Mesendoderm (in vitro differentiated cells): ENCODE measurements at regions not wholly inside any gene's neighbourhood (a gene's known extent, or its start where the extent isn't known, plus 50 kb on each side); places are given as distances from the start of the nearest gene placed in this dataset.

Experiments used
- DNase-seq: peaks from one replicate; pipeline ENCODE4 v3.0.0; 2013
- H2AK5ac ChIP-seq: 2 replicates; pipeline ENCODE4 v1.6.1; 2013; ENCODE audit warnings: low read length, inconsistent platforms
- H2BK120ac ChIP-seq: 2 replicates; pipeline ENCODE4 v1.6.1; 2013; ENCODE audit warnings: low read depth, mild to moderate bottlenecking, low read length, moderate library complexity, mixed read lengths
- H2BK15ac ChIP-seq: replicated peaks from 2 replicates; pipeline ENCODE4 v1.6.1; 2013; ENCODE audit warnings: low read depth, mild to moderate bottlenecking, moderate library complexity
- H2BK5ac ChIP-seq: 2 replicates; pipeline ENCODE4 v1.6.1; 2013; ENCODE audit warnings: low read length, inconsistent platforms
- H3K18ac ChIP-seq: 2 replicates; pipeline ENCODE4 v1.6.1; 2013; ENCODE audit warnings: mild to moderate bottlenecking, low read length, mixed read lengths
- H3K23ac ChIP-seq: one replicate; pipeline ENCODE4 v1.6.1; 2013; ENCODE audit warnings: low read length
- H3K27ac ChIP-seq: 2 replicates; pipeline ENCODE4 v1.5.1; 2013; ENCODE audit warnings: low read depth, mild to moderate bottlenecking, inconsistent platforms, low read length, moderate library complexity
- H3K27me3 ChIP-seq: 2 replicates; pipeline ENCODE4 v1.6.1; 2013; ENCODE audit warnings: low read length, control low read depth, mild to moderate bottlenecking, inconsistent platforms; ENCODE audit not compliant: insufficient read depth, poor library complexity
- H3K36me3 ChIP-seq: 2 replicates; pipeline ENCODE4 v1.6.1; 2013; ENCODE audit warnings: low read length, inconsistent platforms; ENCODE audit not compliant: control insufficient read depth, insufficient read depth
- H3K4ac ChIP-seq: one replicate; pipeline ENCODE4 v1.6.1; 2013; ENCODE audit warnings: low read depth, mild to moderate bottlenecking, low read length, moderate library complexity
- H3K4me1 ChIP-seq: 2 replicates; pipeline ENCODE4 v1.6.1; 2013; ENCODE audit warnings: low read depth, low read length, inconsistent platforms; ENCODE audit not compliant: control insufficient read depth
- H3K4me2 ChIP-seq: 2 replicates; pipeline ENCODE4 v1.6.1; 2013; ENCODE audit warnings: low read length
- H3K4me3 ChIP-seq: 2 replicates; pipeline ENCODE4 v1.5.1; 2013; ENCODE audit warnings: mild to moderate bottlenecking, low read length
- H3K56ac ChIP-seq: one replicate; pipeline ENCODE4 v1.6.1; 2013; ENCODE audit warnings: low read length
- H3K79me1 ChIP-seq: 2 replicates; pipeline ENCODE4 v1.6.1; 2013; ENCODE audit warnings: low read length, inconsistent platforms
- H3K79me2 ChIP-seq: 2 replicates; pipeline ENCODE4 v1.6.1; 2013; ENCODE audit warnings: mild to moderate bottlenecking, low read length; ENCODE audit not compliant: control insufficient read depth, insufficient read depth
- H3K9ac ChIP-seq: 2 replicates; pipeline ENCODE4 v1.6.1; 2013; ENCODE audit warnings: low read length, inconsistent platforms
- H4K5ac ChIP-seq: one replicate; pipeline ENCODE4 v1.6.1; 2013; ENCODE audit warnings: low read length
- H4K8ac ChIP-seq: one replicate; pipeline ENCODE4 v1.6.1; 2013; ENCODE audit warnings: low read depth, mild to moderate bottlenecking, control low read depth, low read length, moderate library complexity
- WGBS: extraction: QIAGEN DNeasy Blood & Tissue Kit; methylation state at CpG from one replicate; pipeline ENCODE4 v1.1.7; 2013; ENCODE audit warnings: low lambda C conversion rate, missing lambda C conversion rate; ENCODE audit not compliant: insufficient coverage; ENCODE audit errors: extremely low coverage; 5-methylcytosine and 5-hydroxymethylcytosine counted together

DNA sequence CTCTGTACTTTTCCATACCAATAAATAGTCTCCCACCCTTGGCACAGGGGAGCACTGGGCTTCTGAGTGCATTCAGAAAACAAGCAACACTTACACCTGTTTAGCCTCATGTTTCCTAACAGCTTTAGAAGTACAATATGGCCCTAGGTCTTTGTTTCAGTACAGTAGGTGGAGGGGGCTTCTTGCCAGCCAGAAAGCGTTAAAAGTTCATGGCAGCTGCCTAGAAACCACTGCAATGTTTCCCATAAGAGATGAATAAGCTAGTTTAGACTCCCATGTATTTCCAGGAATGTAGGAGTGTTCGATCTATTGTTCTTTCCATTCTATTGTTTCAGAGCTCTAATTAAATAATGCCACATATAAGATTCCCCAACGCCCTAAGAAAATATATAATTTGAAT is 444.8 kb downstream of the ARHGEF28 start:
- peaks cover 13% of the 10 kb centered on the region for H3K4me1 ChIP-seq
- H3K9ac ChIP-seq, result no peak overlapping the region
- no peak overlapping the region for H2BK120ac ChIP-seq
- H2AK5ac ChIP-seq, result no peak overlapping the region
- no peaks in the 10 kb centered on the region for H3K79me1 ChIP-seq
- H3K4me2 ChIP-seq, result no peak overlapping the region
- H3K23ac ChIP-seq, result no peak overlapping the region
- peak overlapping the region; percentile 31 for H3K18ac ChIP-seq
- WGBS, result no CpG with 5 or more reads among the region's 3 CpGs
- H3K79me2 ChIP-seq, result no peaks in the 10 kb centered on the region
- no peak overlapping the region for H4K5ac ChIP-seq
- no peaks in the 10 kb centered on the region for H3K27me3 ChIP-seq
- no peak overlapping the region for H3K4ac ChIP-seq
- no peak overlapping the region for H2BK15ac ChIP-seq
- H4K8ac ChIP-seq, result no peak overlapping the region
- H3K36me3 ChIP-seq, result no peaks in the 10 kb centered on the region
- H2BK5ac ChIP-seq, result no peak overlapping the region
- no peak overlapping the region for H3K4me3 ChIP-seq
- no peak overlapping the region for H3K56ac ChIP-seq
- no peak for DNase-seq
- no peak overlapping the region for H3K27ac ChIP-seq

DNA sequence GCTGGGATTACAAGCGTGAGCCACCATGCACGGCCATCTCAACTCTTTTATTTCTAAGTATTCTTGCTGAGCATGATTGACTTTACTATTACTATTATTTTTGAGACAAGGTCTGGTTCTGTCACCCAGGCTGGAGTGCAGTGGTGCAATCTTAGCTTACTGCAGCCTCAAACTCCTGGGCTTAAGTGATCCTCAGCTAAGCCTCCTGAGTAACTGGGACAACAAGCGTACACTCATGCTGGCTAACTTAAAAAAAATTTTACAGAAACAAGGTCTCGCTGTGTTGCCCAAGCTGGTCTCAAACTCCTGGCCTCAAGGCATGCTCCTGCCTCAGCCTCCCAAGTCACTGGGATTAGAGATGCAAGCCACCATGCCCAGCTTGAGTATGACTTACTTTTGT is 443.7 kb downstream of the ARHGEF28 start:
- H2AK5ac ChIP-seq, result no peak overlapping the region
- no peaks in the 10 kb centered on the region for H3K36me3 ChIP-seq
- H2BK5ac ChIP-seq, result no peak overlapping the region
- no peak overlapping the region for H3K4ac ChIP-seq
- no peak overlapping the region for H2BK15ac ChIP-seq
- H3K9ac ChIP-seq, result no peak overlapping the region
- H3K56ac ChIP-seq, result no peak overlapping the region
- H2BK120ac ChIP-seq, result no peak overlapping the region
- no peak overlapping the region for H3K27ac ChIP-seq
- H3K4me1 ChIP-seq, result peaks cover 13% of the 10 kb centered on the region
- no CpG with 5 or more reads among the region's 4 CpGs for WGBS
- H3K23ac ChIP-seq, result no peak overlapping the region
- no peak overlapping the region for H4K8ac ChIP-seq
- no peaks in the 10 kb centered on the region for H3K27me3 ChIP-seq
- no peak for DNase-seq
- no peak overlapping the region for H4K5ac ChIP-seq
- peak overlapping the region; percentile 60 for H3K18ac ChIP-seq
- H3K79me2 ChIP-seq, result no peaks in the 10 kb centered on the region
- no peak overlapping the region for H3K4me3 ChIP-seq
- no peaks in the 10 kb centered on the region for H3K79me1 ChIP-seq
- no peak overlapping the region for H3K4me2 ChIP-seq

DNA sequence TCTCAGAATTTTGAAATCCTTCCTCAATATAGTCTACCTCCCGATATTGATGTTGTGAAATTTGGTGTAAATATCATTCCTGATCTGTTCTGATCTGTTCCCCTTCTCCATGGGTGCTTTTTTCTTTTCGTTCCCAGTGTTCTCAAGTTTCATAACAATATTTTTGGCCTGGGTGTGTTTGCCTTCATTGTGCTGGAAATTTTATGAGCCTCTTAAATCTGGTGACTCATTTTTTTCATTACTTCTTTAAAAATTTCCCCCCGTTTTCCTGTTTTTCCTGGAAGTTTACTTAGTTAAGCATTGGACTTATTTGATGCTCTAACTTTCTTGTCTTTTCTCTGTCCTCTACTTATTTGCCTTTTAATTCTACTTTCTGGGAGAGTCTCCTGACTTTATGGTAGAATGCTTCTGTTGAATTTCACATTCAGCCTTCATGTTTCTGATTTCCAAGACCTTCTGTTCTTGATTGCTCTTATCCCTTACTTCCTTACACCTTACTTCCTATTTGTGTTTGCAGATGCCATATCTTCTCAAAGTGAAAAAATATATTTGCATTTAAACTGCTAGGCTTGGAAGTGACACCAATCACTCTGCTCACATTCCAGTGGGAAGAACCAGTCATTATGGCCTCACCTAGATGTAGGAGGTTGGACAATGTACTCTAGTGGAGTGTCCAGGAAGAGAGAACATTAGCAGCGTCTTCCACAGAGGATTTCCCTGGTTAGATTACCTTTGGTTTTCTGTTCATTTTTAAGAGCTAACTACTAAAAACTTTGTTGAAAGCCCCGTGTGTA is 441.9 kb downstream of the ARHGEF28 start:
- H3K4me2 ChIP-seq, result no peak overlapping the region
- H4K5ac ChIP-seq, result no peak overlapping the region
- H3K27ac ChIP-seq, result no peak overlapping the region
- H3K23ac ChIP-seq, result no peak overlapping the region
- no CpG with 5 or more reads among the region's 5 CpGs for WGBS
- no peak overlapping the region for H3K18ac ChIP-seq
- H2AK5ac ChIP-seq, result no peak overlapping the region
- peaks cover under 1% of the 10 kb centered on the region for H3K4me1 ChIP-seq
- H3K4ac ChIP-seq, result no peak overlapping the region
- no peak overlapping the region for H3K56ac ChIP-seq
- H3K36me3 ChIP-seq, result no peaks in the 10 kb centered on the region
- no peak overlapping the region for H3K4me3 ChIP-seq
- H3K79me1 ChIP-seq, result no peaks in the 10 kb centered on the region
- no peaks in the 10 kb centered on the region for H3K79me2 ChIP-seq
- no peak overlapping the region for H3K9ac ChIP-seq
- no peak overlapping the region for H2BK15ac ChIP-seq
- no peak overlapping the region for H2BK120ac ChIP-seq
- no peak for DNase-seq
- no peaks in the 10 kb centered on the region for H3K27me3 ChIP-seq
- H2BK5ac ChIP-seq, result no peak overlapping the region
- H4K8ac ChIP-seq, result no peak overlapping the region

DNA sequence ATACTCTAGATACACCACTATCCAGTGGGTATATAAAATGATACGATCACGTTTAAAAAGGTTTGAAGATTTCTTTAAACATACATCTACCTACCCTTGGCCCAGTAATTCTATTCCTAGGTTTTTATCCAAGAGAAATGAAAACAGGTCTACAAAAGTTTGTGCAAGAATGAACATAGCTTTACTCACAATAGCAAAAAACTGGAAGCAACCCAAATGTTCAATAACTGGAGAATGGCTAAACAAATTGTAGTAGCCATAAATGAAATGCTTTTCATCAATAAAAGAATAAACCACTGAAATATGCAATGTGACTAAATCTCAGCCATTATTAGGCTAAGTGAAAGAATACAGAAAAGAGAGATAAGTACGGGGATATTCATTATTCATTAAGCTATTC is 438.9 kb downstream of the ARHGEF28 start:
- H3K4ac ChIP-seq, result no peak overlapping the region
- no peaks in the 10 kb centered on the region for H3K79me1 ChIP-seq
- H3K4me3 ChIP-seq, result no peak overlapping the region
- H4K8ac ChIP-seq, result no peak overlapping the region
- H3K9ac ChIP-seq, result no peak overlapping the region
- H3K4me1 ChIP-seq, result no peaks in the 10 kb centered on the region
- no peak overlapping the region for H2BK5ac ChIP-seq
- no peak overlapping the region for H3K18ac ChIP-seq
- no peak overlapping the region for H3K23ac ChIP-seq
- no CpG with 5 or more reads among the region's 3 CpGs for WGBS
- H3K36me3 ChIP-seq, result no peaks in the 10 kb centered on the region
- no peaks in the 10 kb centered on the region for H3K79me2 ChIP-seq
- H2BK15ac ChIP-seq, result no peak overlapping the region
- H2BK120ac ChIP-seq, result no peak overlapping the region
- H3K27ac ChIP-seq, result no peak overlapping the region
- DNase-seq, result no peak
- H3K4me2 ChIP-seq, result no peak overlapping the region
- H3K56ac ChIP-seq, result no peak overlapping the region
- no peak overlapping the region for H4K5ac ChIP-seq
- H2AK5ac ChIP-seq, result no peak overlapping the region
- no peaks in the 10 kb centered on the region for H3K27me3 ChIP-seq

DNA sequence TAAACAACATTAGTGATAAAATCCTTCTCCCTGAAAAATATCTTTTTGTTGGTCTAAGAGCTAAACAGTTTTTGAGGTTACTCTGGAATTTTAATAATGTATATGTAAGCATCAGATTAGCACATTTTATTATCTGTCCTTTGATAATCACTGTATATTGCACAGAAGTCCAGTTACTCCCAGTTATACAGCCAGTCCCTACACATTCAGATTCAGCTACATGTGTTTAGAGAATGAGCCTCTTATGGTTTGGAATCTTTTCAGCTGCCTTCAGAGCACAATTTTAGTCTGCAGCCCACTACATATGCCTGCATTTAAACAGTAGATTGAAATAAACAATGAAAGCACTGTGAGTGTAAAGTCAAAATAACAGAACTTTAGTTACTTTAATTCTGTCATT is 438.2 kb downstream of the ARHGEF28 start:
- Histone ChIP-seq H2BK15ac (no peak overlapping the region), H3K18ac (no peak overlapping the region), H3K9ac (no peak overlapping the region), H2BK120ac (no peak overlapping the region), H3K4me2 (no peak overlapping the region), H3K4me1 (no peaks in the 10 kb centered on the region), H3K79me2 (no peaks in the 10 kb centered on the region), H4K5ac (no peak overlapping the region), H3K4ac (no peak overlapping the region), H3K56ac (no peak overlapping the region), H3K4me3 (no peak overlapping the region), H3K79me1 (no peaks in the 10 kb centered on the region), H4K8ac (no peak overlapping the region), H3K27me3 (no peaks in the 10 kb centered on the region), H3K27ac (no peak overlapping the region), H2BK5ac (no peak overlapping the region), H3K23ac (no peak overlapping the region), H3K36me3 (no peaks in the 10 kb centered on the region), H2AK5ac (no peak overlapping the region)
- no peak for DNase-seq

DNA sequence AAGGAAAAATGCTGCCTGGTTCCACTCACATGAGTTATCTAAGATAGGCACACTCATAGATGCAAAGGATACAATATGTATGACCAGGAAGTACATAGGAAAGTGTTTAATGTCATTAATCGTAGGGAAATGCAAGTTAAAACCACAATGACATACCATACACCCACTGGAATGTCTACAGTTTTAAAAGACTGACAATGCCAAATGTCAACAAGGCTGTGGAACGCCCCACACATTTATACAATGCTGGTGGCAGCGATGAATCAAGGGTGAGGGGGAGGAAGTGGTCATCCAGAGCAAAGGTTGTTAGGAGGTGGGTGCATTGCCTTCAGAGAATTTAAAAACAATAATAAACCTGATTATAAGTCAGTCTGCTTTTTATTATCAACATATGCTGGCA is 437.8 kb downstream of the ARHGEF28 start:
- no peaks in the 10 kb centered on the region for H3K4me1 ChIP-seq
- no peaks in the 10 kb centered on the region for H3K27me3 ChIP-seq
- no peak overlapping the region for H2BK120ac ChIP-seq
- no peak overlapping the region for H2AK5ac ChIP-seq
- H4K8ac ChIP-seq, result no peak overlapping the region
- no peak overlapping the region for H4K5ac ChIP-seq
- no peak overlapping the region for H3K4me2 ChIP-seq
- no peaks in the 10 kb centered on the region for H3K79me1 ChIP-seq
- no peak overlapping the region for H3K4ac ChIP-seq
- H3K4me3 ChIP-seq, result no peak overlapping the region
- H3K23ac ChIP-seq, result no peak overlapping the region
- no peaks in the 10 kb centered on the region for H3K79me2 ChIP-seq
- no peak overlapping the region for H3K9ac ChIP-seq
- no peak overlapping the region for H3K56ac ChIP-seq
- WGBS, result no CpG with 5 or more reads among the region's 3 CpGs
- DNase-seq, result no peak
- no peak overlapping the region for H3K18ac ChIP-seq
- no peak overlapping the region for H2BK5ac ChIP-seq
- H3K36me3 ChIP-seq, result no peaks in the 10 kb centered on the region
- H2BK15ac ChIP-seq, result no peak overlapping the region
- H3K27ac ChIP-seq, result no peak overlapping the region
